SK-N-SH treated with all-trans-retinoic acid at 6 μM for 48 hours (cell line): ENCODE measurements at regions not wholly inside any gene's neighbourhood (a gene's known extent, or its start where the extent isn't known, plus 50 kb on each side); places are given as distances from the start of the nearest gene placed in this dataset.

Source experiments
- ATAC-seq: fragments of 200-7000 bp; cut with Tn5 transposase; 3 replicates; pipeline ENCODE4 v1.9.1; 2020; ENCODE audit warnings: mild to moderate bottlenecking, moderate library complexity
- ARNTL ChIP-seq: fragments of 450-650 bp; formaldehyde crosslinking; IDR thresholded peaks from 2 replicates; pipeline ENCODE4 v1.5.0; 2020; ENCODE audit warnings: low read depth, mild to moderate bottlenecking, moderate library complexity, borderline replicate concordance
- BACH2 ChIP-seq: fragments of 250-450 bp; sonication (Bioruptor Pico); IDR thresholded peaks from 2 replicates; pipeline ENCODE4 v1.9.0; 2021; ENCODE audit warnings: mild to moderate bottlenecking, borderline replicate concordance
- CREB5 ChIP-seq: fragments of 250-450 bp; sonication (Bioruptor Pico); IDR thresholded peaks from 2 replicates; pipeline ENCODE4 v1.5.1; 2020; ENCODE audit warnings: low read depth, mild to moderate bottlenecking, moderate library complexity
- CSDC2 ChIP-seq: fragments of 250-450 bp; sonication (Bioruptor Pico); IDR thresholded peaks from 2 replicates; pipeline ENCODE4 v1.5.0; 2020; ENCODE audit warnings: mild to moderate bottlenecking, moderate library complexity
- CSRNP3 ChIP-seq: fragments of 250-450 bp; sonication (Bioruptor Pico); IDR thresholded peaks from 2 replicates; pipeline ENCODE4 v1.5.1; 2021; ENCODE audit warnings: mild to moderate bottlenecking, moderate library complexity
- ESRRG ChIP-seq: fragments of 250-450 bp; sonication (Bioruptor Pico); IDR thresholded peaks from 2 replicates; pipeline ENCODE4 v1.6.1; 2021; ENCODE audit warnings: mild to moderate bottlenecking
- GLIS3 ChIP-seq: fragments of 250-450 bp; sonication (Bioruptor Pico); IDR thresholded peaks from 2 replicates; pipeline ENCODE4 v1.5.0; 2020; ENCODE audit warnings: mild to moderate bottlenecking, moderate library complexity
- ISL1 ChIP-seq: fragments of 250-450 bp; sonication (Bioruptor Pico); IDR thresholded peaks from 2 replicates; pipeline ENCODE4 v2.1.2; 2022; ENCODE audit warnings: mild to moderate bottlenecking, moderate library complexity
- OSR1 ChIP-seq: fragments of 250-450 bp; sonication (Bioruptor Pico); IDR thresholded peaks from 2 replicates; pipeline ENCODE4 v1.8.0; 2022; ENCODE audit warnings: moderate library complexity, mild to moderate bottlenecking, inconsistent platforms
- PATZ1 ChIP-seq: fragments of 250-450 bp; sonication (Bioruptor Pico); IDR thresholded peaks from 2 replicates; pipeline ENCODE4 v1.8.0; 2020; ENCODE audit warnings: mild to moderate bottlenecking, moderate library complexity, borderline replicate concordance
- POU6F1 ChIP-seq: fragments of 250-450 bp; sonication (Bioruptor Pico); IDR thresholded peaks from 2 replicates; pipeline ENCODE4 v1.8.0; 2021; ENCODE audit warnings: low read depth, mild to moderate bottlenecking, moderate library complexity, borderline replicate concordance
- PPARA ChIP-seq: fragments of 250-450 bp; sonication (Bioruptor Pico); IDR thresholded peaks from 2 replicates; pipeline ENCODE4 v1.5.0; 2020; ENCODE audit warnings: mild to moderate bottlenecking, borderline replicate concordance
- RARB ChIP-seq: fragments of 250-450 bp; sonication (Bioruptor Pico); IDR thresholded peaks from 2 replicates; pipeline ENCODE4 v1.8.0; 2021; ENCODE audit warnings: mild to moderate bottlenecking, moderate library complexity
- SNAI2 ChIP-seq: fragments of 250-450 bp; sonication (Bioruptor Pico); IDR thresholded peaks from 2 replicates; pipeline ENCODE4 v1.5.0; 2020; ENCODE audit warnings: mild to moderate bottlenecking, moderate library complexity
- TCF4 ChIP-seq: fragments of 250-450 bp; sonication (Bioruptor Pico); IDR thresholded peaks from 2 replicates; pipeline ENCODE4 v1.8.0; 2021; ENCODE audit warnings: mild to moderate bottlenecking, moderate library complexity, borderline replicate concordance
- TOX ChIP-seq: fragments of 250-450 bp; sonication (Bioruptor Pico); IDR thresholded peaks from 2 replicates; pipeline ENCODE4 v1.8.0; 2021; ENCODE audit warnings: mild to moderate bottlenecking, moderate library complexity, borderline replicate concordance
- ZC3H10 ChIP-seq: fragments of 250-450 bp; sonication (Bioruptor Pico); IDR thresholded peaks from 2 replicates; pipeline ENCODE4 v1.5.1; 2021; ENCODE audit warnings: mild to moderate bottlenecking, moderate library complexity
- ZFP3 ChIP-seq: fragments of 250-450 bp; sonication (Bioruptor Pico); IDR thresholded peaks from 2 replicates; pipeline ENCODE4 v1.5.0; 2020; ENCODE audit warnings: mild to moderate bottlenecking, moderate library complexity
- ZFP30 ChIP-seq: fragments of 450-650 bp; formaldehyde crosslinking; IDR thresholded peaks from 2 replicates; pipeline ENCODE4 v1.5.0; 2022; ENCODE audit warnings: mild to moderate bottlenecking, moderate library complexity
- ZNF565 ChIP-seq: fragments of 450-650 bp; formaldehyde crosslinking; conservative IDR thresholded peaks from 2 replicates; pipeline ENCODE4 v1.5.0; 2020; ENCODE audit warnings: low read depth, mild to moderate bottlenecking, moderate library complexity
- ZNF70 ChIP-seq: fragments of 450-650 bp; formaldehyde crosslinking; IDR thresholded peaks from 2 replicates; pipeline ENCODE4 v1.5.0; 2020; ENCODE audit warnings: mild to moderate bottlenecking, moderate library complexity
- ZNF8 ChIP-seq: fragments of 450-650 bp; formaldehyde crosslinking; IDR thresholded peaks from 2 replicates; pipeline ENCODE4 v1.5.0; 2020; ENCODE audit warnings: mild to moderate bottlenecking, moderate library complexity

GRCh38 chr3:72276806-72277205 is 491.9 kb upstream of the PROK2 start:
- no peak for TF ChIP-seq PPARA (CRISPR knock-in tag)
- TF ChIP-seq PATZ1 (CRISPR knock-in tag): no peak
- no peak for TF ChIP-seq OSR1 (CRISPR knock-in tag)
- TF ChIP-seq ESRRG (CRISPR knock-in tag): no peak
- no peak for TF ChIP-seq CSRNP3
- no peak for TF ChIP-seq ZFP3 (CRISPR knock-in tag)
- TF ChIP-seq ZNF565 (CRISPR knock-in tag): no peak
- TF ChIP-seq GLIS3 (CRISPR knock-in tag): no peak
- no peak for TF ChIP-seq ZC3H10 (CRISPR knock-in tag)
- no peak for TF ChIP-seq POU6F1 (CRISPR knock-in tag)
- TF ChIP-seq CREB5 (CRISPR knock-in tag): no peak
- no peak for TF ChIP-seq ARNTL (CRISPR knock-in tag)
- no peak for TF ChIP-seq SNAI2 (CRISPR knock-in tag)
- no peak for TF ChIP-seq ZFP30 (CRISPR knock-in tag)
- TF ChIP-seq BACH2 (CRISPR knock-in tag): no peak
- TF ChIP-seq RARB: no peak
- TF ChIP-seq TOX (CRISPR knock-in tag): no peak
- TF ChIP-seq TCF4: no peak
- no peak for ATAC-seq

GRCh38 chr3:72275331-72275751 is 490.4 kb upstream of the PROK2 start:
- no peak for ATAC-seq

GRCh38 chr3:72274493-72275330 is 489.8 kb upstream of the PROK2 start:
- peak; percentile 26; the same call in 2 of the 3 replicates for ATAC-seq
- TF ChIP-seq ZNF8 (CRISPR knock-in tag) (no peak), CSDC2 (CRISPR knock-in tag) (no peak), PPARA (CRISPR knock-in tag) (no peak), OSR1 (CRISPR knock-in tag) (no peak), SNAI2 (CRISPR knock-in tag) (no peak), ISL1 (no peak), POU6F1 (CRISPR knock-in tag) (no peak), TCF4 (no peak), PATZ1 (CRISPR knock-in tag) (no peak), BACH2 (CRISPR knock-in tag) (no peak), TOX (CRISPR knock-in tag) (no peak), CREB5 (CRISPR knock-in tag) (no peak), GLIS3 (CRISPR knock-in tag) (no peak), ZNF565 (CRISPR knock-in tag) (no peak), ZNF70 (CRISPR knock-in tag) (no peak), ZFP30 (CRISPR knock-in tag) (no peak), ZFP3 (CRISPR knock-in tag) (no peak)

More at GRCh38 chr3:72275331-72275751, 490.4 kb upstream of the PROK2 start:
- TF ChIP-seq ZFP3 (CRISPR knock-in tag): no peak
- TF ChIP-seq ZNF565 (CRISPR knock-in tag): no peak
- no peak for TF ChIP-seq ZNF8 (CRISPR knock-in tag)
- TF ChIP-seq PPARA (CRISPR knock-in tag): no peak
- no peak for TF ChIP-seq BACH2 (CRISPR knock-in tag)
- no peak for TF ChIP-seq GLIS3 (CRISPR knock-in tag)
